Kidney (tissue), 13 donors: ENCODE measurements at regions not wholly inside any gene's neighbourhood (a gene's known extent, or its start where the extent isn't known, plus 50 kb on each side); places are given as distances from the start of the nearest gene placed in this dataset.

Experiments used
- DNase-seq, 5 donors: peaks; one replicate each; pipeline ENCODE4 v3.0.0-alpha.2; 2013 to 2020
- FAIRE-seq: peaks from 2 replicates; lab custom pipeline; 2012; peaks lifted over from hg19 to GRCh38; lab: Jason Lieb, UNC
- H3K27ac ChIP-seq, 2 donors: one replicate each; pipeline ENCODE4 v1.7.0; 2013; ENCODE audit warnings: low read depth in 2 of 2, low read length in 2 of 2, inconsistent platforms in 1 of 2
- H3K27me3 ChIP-seq: one replicate; pipeline ENCODE4 v1.7.1; 2013; ENCODE audit warnings: low read length, inconsistent platforms; ENCODE audit not compliant: control insufficient read depth, insufficient read depth
- H3K36me3 ChIP-seq, 3 donors: one replicate each; pipeline versions ENCODE4 v1.7.0 to v1.7.1; 2013; ENCODE audit warnings: low read length in 3 of 3, control low read depth in 1 of 3, inconsistent platforms in 1 of 3; ENCODE audit not compliant: insufficient read depth in 3 of 3, control insufficient read depth in 2 of 3
- H3K4me1 ChIP-seq, 3 donors: one replicate each; pipeline versions ENCODE4 v1.7.0 to v1.7.1; 2013; ENCODE audit warnings: low read length in 3 of 3, inconsistent platforms in 1 of 3, low read depth in 1 of 3; ENCODE audit not compliant: control insufficient read depth in 2 of 3, insufficient read depth in 2 of 3
- H3K4me3 ChIP-seq, 3 donors: one replicate each; pipeline versions ENCODE4 v1.7.0 to v1.8.1; 2013; ENCODE audit warnings: low read length in 3 of 3, control low read depth in 1 of 3, inconsistent platforms in 1 of 3
- H3K9ac ChIP-seq, 3 donors: one replicate each; pipeline versions ENCODE4 v1.7.0 to v1.7.1; 2013; ENCODE audit warnings: low read length in 3 of 3, control low read depth in 1 of 3, inconsistent platforms in 1 of 3
- H3K9me3 ChIP-seq, 3 donors: one replicate each; pipeline versions ENCODE4 v1.7.0 to v1.7.1; 2013; ENCODE audit warnings: low read length in 3 of 3, control low read depth in 1 of 3, inconsistent platforms in 1 of 3; ENCODE audit not compliant: control insufficient read depth in 2 of 3, insufficient read depth in 1 of 3
- intact Hi-C: fragments of 100-400 bp; cut with DNase I; formaldehyde crosslinking; loops from one replicate; pipeline ENCODE4 v1.11.1; 2022
- TF ChIP-seq, protein P1 (sequence below): IDR thresholded peaks from 3 replicates; pipeline ENCODE4 v1.5.1; 2012; ENCODE audit warnings: mild to moderate bottlenecking, moderate library complexity, borderline replicate concordance; ENCODE audit not compliant: insufficient read depth; ENCODE audit errors: extremely low read depth
- donor health status: control.
- donor health status: control.
- donor health status: control.
- donor health status: control.
- donor health status: control.
- donor health status: DM: yes; HTN: yes; CAD: no.
- donor health status: Normal renal cell carcinoma (clear cell type).

DNA sequence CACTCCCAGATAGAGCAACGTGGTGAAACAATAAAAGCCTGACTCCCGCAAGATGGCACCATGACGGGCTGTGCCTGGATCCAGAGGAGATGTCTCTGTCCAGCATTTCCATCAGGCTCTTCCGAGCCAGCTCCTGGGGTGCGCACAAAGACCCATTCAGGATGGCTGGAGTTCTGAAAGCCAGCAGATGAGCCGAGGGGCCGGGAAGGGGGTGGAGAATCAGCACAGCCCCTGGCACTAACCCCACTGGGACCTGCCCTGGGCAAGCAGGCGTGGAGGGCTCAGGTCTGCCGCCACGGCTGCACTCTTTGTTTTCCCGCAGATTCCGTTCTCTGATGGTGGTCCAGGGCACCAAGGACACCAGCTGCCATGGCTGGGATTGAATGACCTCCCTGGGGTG is 97.2 kb upstream of the BLID start:
- DNase-seq (no peak), FAIRE-seq (no peak)
- Histone ChIP-seq H3K27ac (no peak overlapping the region), H3K4me3 (no peak overlapping the region), H3K27me3 (no peaks in the 10 kb centered on the region), H3K9me3 (no peaks in the 10 kb centered on the region), H3K36me3 (no peaks in the 10 kb centered on the region), H3K4me1 (peaks cover 0 to 6% (median 4%) of the 10 kb centered on the region in 3 donors), H3K9ac (no peak overlapping the region)
- intact Hi-C loops: loop anchor here (10.0 kb wide), 1 partner anchor 292 kb away; no protein-coding TSS in a partner anchor
- TF ChIP-seq, protein P1, sequence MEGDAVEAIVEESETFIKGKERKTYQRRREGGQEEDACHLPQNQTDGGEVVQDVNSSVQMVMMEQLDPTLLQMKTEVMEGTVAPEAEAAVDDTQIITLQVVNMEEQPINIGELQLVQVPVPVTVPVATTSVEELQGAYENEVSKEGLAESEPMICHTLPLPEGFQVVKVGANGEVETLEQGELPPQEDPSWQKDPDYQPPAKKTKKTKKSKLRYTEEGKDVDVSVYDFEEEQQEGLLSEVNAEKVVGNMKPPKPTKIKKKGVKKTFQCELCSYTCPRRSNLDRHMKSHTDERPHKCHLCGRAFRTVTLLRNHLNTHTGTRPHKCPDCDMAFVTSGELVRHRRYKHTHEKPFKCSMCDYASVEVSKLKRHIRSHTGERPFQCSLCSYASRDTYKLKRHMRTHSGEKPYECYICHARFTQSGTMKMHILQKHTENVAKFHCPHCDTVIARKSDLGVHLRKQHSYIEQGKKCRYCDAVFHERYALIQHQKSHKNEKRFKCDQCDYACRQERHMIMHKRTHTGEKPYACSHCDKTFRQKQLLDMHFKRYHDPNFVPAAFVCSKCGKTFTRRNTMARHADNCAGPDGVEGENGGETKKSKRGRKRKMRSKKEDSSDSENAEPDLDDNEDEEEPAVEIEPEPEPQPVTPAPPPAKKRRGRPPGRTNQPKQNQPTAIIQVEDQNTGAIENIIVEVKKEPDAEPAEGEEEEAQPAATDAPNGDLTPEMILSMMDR: no peak

DNA sequence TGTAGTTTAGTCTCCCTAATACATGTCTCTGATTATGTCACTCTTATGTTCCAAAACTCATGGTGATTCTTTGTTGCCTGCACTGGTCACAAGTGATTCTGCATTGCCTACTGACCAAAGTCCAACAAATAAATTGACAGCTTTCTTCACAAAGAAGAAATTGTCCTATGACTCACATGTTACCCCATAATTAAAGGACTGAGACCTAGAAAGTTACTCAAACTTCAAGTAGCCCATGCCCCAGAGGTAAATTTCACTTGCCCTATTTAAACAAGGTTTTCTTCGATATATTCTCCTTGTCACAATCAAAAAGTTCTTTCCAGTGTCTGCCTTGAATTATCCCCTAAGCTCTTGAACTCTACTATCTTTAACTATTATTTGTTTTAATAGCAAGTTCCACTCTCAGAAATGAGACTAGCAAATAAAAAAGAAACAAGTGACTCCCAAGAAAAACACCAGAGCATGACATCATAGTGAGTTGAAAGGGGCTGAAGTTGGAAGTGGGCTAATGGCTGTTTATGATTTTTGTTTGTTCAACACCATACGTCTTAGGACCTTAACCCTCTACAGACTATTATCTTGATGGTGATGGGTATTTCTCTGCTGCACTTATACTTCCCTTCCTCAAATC is 94.5 kb upstream of the BLID start:
- Histone ChIP-seq H3K9ac (no peak overlapping the region), H3K27me3 (no peaks in the 10 kb centered on the region), H3K27ac (peak overlapping the region in 1 of 2 donors; percentile 48), H3K4me1 (peaks cover 0 to 15% (median 4%) of the 10 kb centered on the region in 3 donors), H3K9me3 (no peaks in the 10 kb centered on the region), H3K36me3 (no peaks in the 10 kb centered on the region), H3K4me3 (no peak overlapping the region)
- TF ChIP-seq, protein P1: no peak
- intact Hi-C loops: loop anchor here (10.0 kb wide), 1 partner anchor 294 kb away; no protein-coding TSS in a partner anchor
- FAIRE-seq (no peak), DNase-seq (peak in 1 of 5 donors; percentile 55)

DNA sequence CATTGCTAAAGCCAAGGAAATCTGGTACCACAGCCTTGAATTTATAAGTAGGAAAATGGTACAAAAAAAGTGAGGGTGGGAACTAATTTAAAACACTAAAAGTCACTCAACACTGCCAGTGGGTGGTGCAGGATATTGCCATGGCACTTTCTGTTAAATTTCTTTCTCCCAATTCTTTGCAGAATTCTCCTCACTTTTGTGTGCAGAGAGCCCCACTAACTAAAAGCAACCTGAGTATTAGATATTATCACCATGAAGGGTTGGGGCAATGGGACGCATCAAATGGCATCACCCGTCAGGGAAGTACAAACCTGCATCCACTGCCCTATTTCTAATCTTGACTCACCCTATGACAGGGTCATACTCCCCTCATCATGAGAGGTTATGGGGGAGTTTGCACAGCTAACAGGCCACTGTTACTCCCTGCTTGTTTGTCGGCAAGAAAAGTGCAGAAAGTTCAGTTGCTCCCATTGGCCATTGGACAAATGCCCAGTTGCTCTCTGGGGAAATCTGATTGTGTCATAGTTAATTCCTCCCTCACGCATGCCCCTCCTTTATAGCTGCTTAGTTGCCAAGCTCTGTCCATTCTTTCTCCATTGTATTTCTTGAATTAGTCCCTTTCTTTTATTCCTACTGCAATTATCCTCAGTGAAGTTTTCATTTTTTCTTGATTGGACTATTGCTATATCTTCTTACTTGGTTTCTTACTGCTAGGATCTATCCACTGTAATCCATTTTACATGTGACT is 93.8 kb upstream of the BLID start:
- DNase-seq: peak in 4 of 5 donors; percentile 48 to 84 (median 56)
- no peak for FAIRE-seq
- H3K9me3 ChIP-seq: no peaks in the 10 kb centered on the region
- H3K27ac ChIP-seq: peak overlapping the region in 1 of 2 donors; percentile 48
- TF ChIP-seq, protein P1: no peak
- H3K36me3 ChIP-seq: no peaks in the 10 kb centered on the region
- H3K4me1 ChIP-seq: peaks cover 0 to 15% (median 4%) of the 10 kb centered on the region in 3 donors
- intact Hi-C loops: loop anchor here (10.0 kb wide), 1 partner anchor 295 kb away; no protein-coding TSS in a partner anchor
- no peaks in the 10 kb centered on the region for H3K27me3 ChIP-seq
- no peak overlapping the region for H3K9ac ChIP-seq
- no peak overlapping the region for H3K4me3 ChIP-seq
